ENCODE measurements at regions not wholly inside any gene's neighbourhood (a gene's known extent, or its start where the extent isn't known, plus 50 kb on each side); places are given as distances from the start of the nearest gene placed in this dataset.

- no peak overlapping the region for H3K27ac Mint-ChIP-seq (ENCODE audit: unreplicated experiment)
- no peaks in the 10 kb centered on the region for H3K4me1 Mint-ChIP-seq (ENCODE audit: unreplicated experiment)
- no peak for DNase-seq (ENCODE audit: extremely low spot score, unreplicated experiment)
- H3K4me3 Mint-ChIP-seq (ENCODE audit: unreplicated experiment): no peak overlapping the region
- no peak for TF ChIP-seq CTCF (IDR thresholded peaks at IDR 0.05)
- H3K36me3 Mint-ChIP-seq (ENCODE audit: unreplicated experiment): no peaks in the 10 kb centered on the region
- peaks cover 36% of the 10 kb centered on the region for H3K9me3 Mint-ChIP-seq (ENCODE audit: unreplicated experiment)
- H3K27me3 Mint-ChIP-seq (ENCODE audit: unreplicated experiment): no peaks in the 10 kb centered on the region
These were observed 533.2 kb downstream of the ARAP2 start for GRCh38 chr4:35711127-35711526.

GRCh38 chr4:35723973-35724372, 520.3 kb downstream of the ARAP2 start:
- DNase-seq (ENCODE audit: extremely low spot score, unreplicated experiment): no peak
- Mint-ChIP-seq H3K27ac (ENCODE audit: unreplicated experiment) (no peak overlapping the region), H3K36me3 (ENCODE audit: unreplicated experiment) (no peaks in the 10 kb centered on the region), H3K4me1 (ENCODE audit: unreplicated experiment) (no peaks in the 10 kb centered on the region), H3K27me3 (ENCODE audit: unreplicated experiment) (peaks cover 2% of the 10 kb centered on the region), H3K4me3 (ENCODE audit: unreplicated experiment) (no peak overlapping the region), H3K9me3 (ENCODE audit: unreplicated experiment) (no peaks in the 10 kb centered on the region)
- no peak for TF ChIP-seq CTCF (IDR thresholded peaks at IDR 0.05)

GRCh38 chr4:35725131-35725530, 519.2 kb downstream of the ARAP2 start:
- Mint-ChIP-seq H3K4me1 (ENCODE audit: unreplicated experiment) (no peaks in the 10 kb centered on the region), H3K9me3 (ENCODE audit: unreplicated experiment) (no peaks in the 10 kb centered on the region), H3K36me3 (ENCODE audit: unreplicated experiment) (no peaks in the 10 kb centered on the region), H3K27me3 (ENCODE audit: unreplicated experiment) (peaks cover 2% of the 10 kb centered on the region), H3K4me3 (ENCODE audit: unreplicated experiment) (no peak overlapping the region), H3K27ac (ENCODE audit: unreplicated experiment) (no peak overlapping the region)
- peak; percentile 16 for TF ChIP-seq CTCF (IDR thresholded peaks at IDR 0.05)
- DNase-seq (ENCODE audit: extremely low spot score, unreplicated experiment): no peak

- Mint-ChIP-seq H3K4me3 (ENCODE audit: unreplicated experiment) (no peak overlapping the region), H3K4me1 (ENCODE audit: unreplicated experiment) (no peaks in the 10 kb centered on the region), H3K36me3 (ENCODE audit: unreplicated experiment) (no peaks in the 10 kb centered on the region), H3K9me3 (ENCODE audit: unreplicated experiment) (peaks cover 4% of the 10 kb centered on the region), H3K27me3 (ENCODE audit: unreplicated experiment) (peaks cover 2% of the 10 kb centered on the region), H3K27ac (ENCODE audit: unreplicated experiment) (no peak overlapping the region)
- DNase-seq (ENCODE audit: extremely low spot score, unreplicated experiment): no peak
- no peak for TF ChIP-seq CTCF (IDR thresholded peaks at IDR 0.05)
These were observed 513.9 kb downstream of the ARAP2 start for GRCh38 chr4:35730414-35730813.

GRCh38 chr4:35734381-35735098, 509.8 kb downstream of the ARAP2 start:
- no peaks in the 10 kb centered on the region for H3K4me1 Mint-ChIP-seq (ENCODE audit: unreplicated experiment)
- H3K27ac Mint-ChIP-seq (ENCODE audit: unreplicated experiment): no peak overlapping the region
- TF ChIP-seq CTCF (IDR thresholded peaks at IDR 0.05): no peak
- no peaks in the 10 kb centered on the region for H3K36me3 Mint-ChIP-seq (ENCODE audit: unreplicated experiment)
- DNase-seq (ENCODE audit: extremely low spot score, unreplicated experiment): no peak
- H3K27me3 Mint-ChIP-seq (ENCODE audit: unreplicated experiment): no peaks in the 10 kb centered on the region
- H3K4me3 Mint-ChIP-seq (ENCODE audit: unreplicated experiment): no peak overlapping the region
- peaks cover 4% of the 10 kb centered on the region for H3K9me3 Mint-ChIP-seq (ENCODE audit: unreplicated experiment)
